Suprapubic skin (tissue), 4 donors: ENCODE measurements at regions not wholly inside any gene's neighbourhood (a gene's known extent, or its start where the extent isn't known, plus 50 kb on each side); places are given as distances from the start of the nearest gene placed in this dataset.

Experiments used
- CTCF ChIP-seq, 2 donors: fragments of 200-600 bp in 1 of 2; fragments of 450-650 bp in 1 of 2; sonication (generic) in 1 of 2; IDR thresholded peaks; one replicate each; pipeline ENCODE4 v1.5.1; 2016 to 2019; ENCODE audit warnings: antibody characterized with exemption in 2 of 2, mild to moderate bottlenecking in 1 of 2, moderate library complexity in 1 of 2
- POLR2A ChIP-seq, 2 donors: fragments of 450-650 bp; IDR thresholded peaks; one replicate each; pipeline ENCODE4 v1.6.1; 2017; ENCODE audit warnings: antibody characterized with exemption in 2 of 2, mild to moderate bottlenecking in 2 of 2, moderate library complexity in 2 of 2
- POLR2AphosphoS5 ChIP-seq, 3 donors: sonication (generic); formaldehyde crosslinking; IDR thresholded peaks; one replicate each; pipeline ENCODE4 v1.6.1; 2017; ENCODE audit warnings: antibody characterized with exemption in 3 of 3

- TF ChIP-seq CTCF (IDR thresholded peaks at IDR 0.05) (no peak), POLR2A (IDR thresholded peaks at IDR 0.05) (no peak), POLR2AphosphoS5 (IDR thresholded peaks at IDR 0.05) (no peak)
Observed at GRCh38 chr10:130781623-130782022, 529.9 kb downstream of the TCERG1L start.
